Colonic mucosa (tissue), 4 donors: ENCODE measurements at regions not wholly inside any gene's neighbourhood (a gene's known extent, or its start where the extent isn't known, plus 50 kb on each side); places are given as distances from the start of the nearest gene placed in this dataset.

Experiments
- DNase-seq: peaks from one replicate; pipeline ENCODE4 v3.0.0-alpha.2; 2020
- H3K27ac ChIP-seq: fragments of 200-600 bp; one replicate; pipeline ENCODE4 v1.8.0; 2021
- H3K27me3 ChIP-seq: fragments of 200-600 bp; one replicate; pipeline ENCODE4 v1.8.0; 2021
- H3K36me3 ChIP-seq: fragments of 200-600 bp; one replicate; pipeline ENCODE4 v1.8.0; 2021
- H3K4me1 ChIP-seq: fragments of 200-600 bp; one replicate; pipeline ENCODE4 v1.8.0; 2021; ENCODE audit warnings: mild to moderate bottlenecking
- H3K4me3 ChIP-seq: fragments of 200-600 bp; one replicate; pipeline ENCODE4 v1.8.0; 2021
- H3K9ac ChIP-seq, 2 donors: one replicate each; pipeline ENCODE4 v1.7.0; 2013; ENCODE audit warnings: control low read depth in 2 of 2, low read depth in 2 of 2, low read length in 2 of 2
- H3K9me3 ChIP-seq: fragments of 200-600 bp; one replicate; pipeline ENCODE4 v1.8.0; 2021
- intact Hi-C: fragments of 100-400 bp; cut with DNase I; formaldehyde crosslinking; loops from one replicate; pipeline ENCODE4 v1.14.1; 2022
- TF ChIP-seq, protein P1 (sequence below): fragments of 200-600 bp; IDR thresholded peaks from one replicate; pipeline ENCODE4 v1.8.0; 2022; ENCODE audit warnings: antibody characterized with exemption, mild to moderate bottlenecking
- donor health status: healthy.
- donor health status: DM: no; HTN: no; CAD: no.
- donor health status: DM: no; HTN: no; CAD: no.

DNA sequence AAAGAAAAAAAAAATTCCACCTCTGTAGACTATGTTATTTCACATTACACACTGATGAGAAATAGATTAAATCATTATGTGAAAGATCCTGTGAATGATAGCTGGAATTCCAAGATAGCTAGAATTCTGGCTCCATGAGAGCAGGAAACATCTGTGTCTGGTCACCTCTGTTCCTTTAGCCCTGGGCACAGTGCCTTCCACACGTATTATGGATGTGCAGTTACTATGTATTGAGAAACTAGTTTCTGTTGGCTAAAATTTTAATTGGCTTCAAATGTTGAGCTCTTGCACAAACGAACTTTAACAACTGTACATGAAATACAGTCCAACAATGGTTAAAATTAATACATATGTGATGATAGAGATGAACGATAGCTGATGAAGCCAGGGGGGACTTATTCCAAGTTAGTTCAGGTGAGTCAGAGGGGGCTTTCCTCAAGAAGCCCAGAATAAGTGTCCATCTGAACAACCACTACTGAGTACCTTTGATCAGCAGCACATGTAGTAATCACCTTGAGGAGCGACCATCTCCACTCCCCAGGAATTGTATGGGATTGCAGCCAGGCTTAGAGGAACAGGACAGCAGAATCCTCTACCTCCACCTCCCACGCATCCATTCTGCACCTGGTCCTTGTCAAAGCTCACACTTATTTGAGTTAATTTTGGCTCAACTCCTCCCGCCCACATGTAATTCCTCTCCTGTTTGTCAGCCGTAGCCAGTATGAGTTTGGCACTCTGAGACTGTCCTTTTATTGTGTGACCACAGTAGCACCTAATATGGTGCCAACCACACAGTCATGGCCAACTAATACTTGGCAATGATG, 68.6 kb downstream of the NABP1 start:
- H3K27ac ChIP-seq: no peak overlapping the region
- no peak overlapping the region for H3K9ac ChIP-seq
- intact Hi-C loops: no loop called here
- H3K36me3 ChIP-seq: no peaks in the 10 kb centered on the region
- no peaks in the 10 kb centered on the region for H3K4me1 ChIP-seq
- no peaks in the 10 kb centered on the region for H3K9me3 ChIP-seq
- TF ChIP-seq, protein P1, sequence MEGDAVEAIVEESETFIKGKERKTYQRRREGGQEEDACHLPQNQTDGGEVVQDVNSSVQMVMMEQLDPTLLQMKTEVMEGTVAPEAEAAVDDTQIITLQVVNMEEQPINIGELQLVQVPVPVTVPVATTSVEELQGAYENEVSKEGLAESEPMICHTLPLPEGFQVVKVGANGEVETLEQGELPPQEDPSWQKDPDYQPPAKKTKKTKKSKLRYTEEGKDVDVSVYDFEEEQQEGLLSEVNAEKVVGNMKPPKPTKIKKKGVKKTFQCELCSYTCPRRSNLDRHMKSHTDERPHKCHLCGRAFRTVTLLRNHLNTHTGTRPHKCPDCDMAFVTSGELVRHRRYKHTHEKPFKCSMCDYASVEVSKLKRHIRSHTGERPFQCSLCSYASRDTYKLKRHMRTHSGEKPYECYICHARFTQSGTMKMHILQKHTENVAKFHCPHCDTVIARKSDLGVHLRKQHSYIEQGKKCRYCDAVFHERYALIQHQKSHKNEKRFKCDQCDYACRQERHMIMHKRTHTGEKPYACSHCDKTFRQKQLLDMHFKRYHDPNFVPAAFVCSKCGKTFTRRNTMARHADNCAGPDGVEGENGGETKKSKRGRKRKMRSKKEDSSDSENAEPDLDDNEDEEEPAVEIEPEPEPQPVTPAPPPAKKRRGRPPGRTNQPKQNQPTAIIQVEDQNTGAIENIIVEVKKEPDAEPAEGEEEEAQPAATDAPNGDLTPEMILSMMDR: no peak
- DNase-seq: no peak
- H3K4me3 ChIP-seq: no peak overlapping the region
- no peaks in the 10 kb centered on the region for H3K27me3 ChIP-seq

DNA sequence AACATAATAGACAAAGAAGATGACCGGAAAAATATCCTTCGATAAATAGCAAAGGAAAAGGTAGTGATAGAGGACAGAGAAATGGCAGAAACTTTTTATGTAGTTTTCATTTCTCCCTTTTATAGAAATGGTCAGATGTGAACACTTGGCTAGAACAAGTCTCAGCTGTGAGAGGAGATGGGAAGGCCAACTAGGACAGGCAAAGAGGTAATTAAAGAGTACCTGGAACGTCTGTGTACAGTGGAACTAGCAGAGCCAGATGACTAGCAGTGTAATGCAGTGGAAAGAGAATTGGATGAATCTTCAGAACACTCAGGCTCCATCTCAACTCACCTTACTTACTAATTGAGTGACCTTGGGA, 69.2 kb downstream of the NABP1 start:
- intact Hi-C loops: no loop called here
- TF ChIP-seq, protein P1: no peak

DNA sequence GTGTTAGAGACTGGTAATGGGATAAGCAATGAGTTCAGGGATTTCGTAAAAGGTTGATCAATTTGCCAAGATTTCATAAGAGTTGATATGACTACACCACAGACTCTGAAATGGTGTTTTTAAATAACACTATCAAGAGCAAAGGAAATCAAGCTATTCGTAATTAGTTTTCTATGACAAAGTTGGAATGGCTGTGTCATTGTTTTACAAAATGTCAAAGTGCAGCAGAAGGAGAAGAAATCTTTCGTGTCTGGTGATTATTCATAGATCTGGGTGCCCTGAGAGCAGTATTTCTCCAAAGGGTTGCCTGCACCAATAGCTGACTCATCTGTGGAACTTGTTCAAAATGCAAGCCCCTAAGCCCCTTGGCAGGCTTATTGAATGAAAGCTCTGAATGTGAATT, 70.1 kb downstream of the NABP1 start:
- H3K27ac ChIP-seq: no peak overlapping the region
- H3K4me1 ChIP-seq: no peaks in the 10 kb centered on the region
- intact Hi-C loops: no loop called here
- TF ChIP-seq, protein P1: no peak
- H3K27me3 ChIP-seq: no peaks in the 10 kb centered on the region
- DNase-seq: no peak
- H3K4me3 ChIP-seq: no peak overlapping the region
- no peaks in the 10 kb centered on the region for H3K9me3 ChIP-seq
- no peak overlapping the region for H3K9ac ChIP-seq
- H3K36me3 ChIP-seq: no peaks in the 10 kb centered on the region

More for the DNA sequence above, 69.2 kb downstream of the NABP1 start:
- H3K27me3 ChIP-seq: no peaks in the 10 kb centered on the region
- H3K4me1 ChIP-seq: no peaks in the 10 kb centered on the region
- H3K36me3 ChIP-seq: no peaks in the 10 kb centered on the region
- no peak overlapping the region for H3K4me3 ChIP-seq
- no peak overlapping the region for H3K27ac ChIP-seq
- DNase-seq: no peak
- H3K9ac ChIP-seq: no peak overlapping the region
- H3K9me3 ChIP-seq: no peaks in the 10 kb centered on the region

DNA sequence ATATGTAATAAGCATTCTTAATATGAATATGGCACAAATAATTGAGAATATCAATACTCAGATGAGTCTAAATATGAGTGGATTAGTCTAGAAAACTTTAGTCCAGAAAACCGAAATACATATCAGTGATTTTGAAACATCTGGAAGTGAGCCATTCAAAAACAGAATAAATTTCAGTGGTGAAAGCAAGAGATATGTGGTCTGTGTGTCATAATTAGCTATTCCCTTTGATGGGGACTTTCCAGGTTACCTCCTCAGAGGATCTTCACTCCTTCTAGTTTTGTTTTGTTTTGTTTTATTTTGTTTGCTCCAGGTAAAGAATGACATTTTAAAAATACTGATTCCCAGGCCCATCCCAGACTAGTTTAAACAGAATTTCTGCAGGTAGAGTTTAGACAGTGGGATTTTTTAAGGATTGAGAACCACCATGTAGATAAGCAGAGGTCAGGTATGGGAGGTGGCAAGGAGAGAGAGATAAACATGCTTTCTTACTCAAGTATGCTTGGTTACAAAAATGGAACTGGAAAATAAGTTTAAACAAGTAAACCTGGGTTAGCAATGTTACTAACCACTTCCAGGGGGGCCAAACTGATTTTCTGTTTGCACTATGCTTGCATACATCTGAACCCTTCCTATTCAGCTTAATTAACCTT, 70.7 kb downstream of the NABP1 start:
- intact Hi-C loops: no loop called here
- H3K4me3 ChIP-seq: no peak overlapping the region
- H3K4me1 ChIP-seq: no peaks in the 10 kb centered on the region
- no peaks in the 10 kb centered on the region for H3K27me3 ChIP-seq
- no peak overlapping the region for H3K9ac ChIP-seq
- no peaks in the 10 kb centered on the region for H3K9me3 ChIP-seq
- TF ChIP-seq, protein P1: no peak
- H3K27ac ChIP-seq: no peak overlapping the region
- no peak for DNase-seq
- H3K36me3 ChIP-seq: no peaks in the 10 kb centered on the region

DNA sequence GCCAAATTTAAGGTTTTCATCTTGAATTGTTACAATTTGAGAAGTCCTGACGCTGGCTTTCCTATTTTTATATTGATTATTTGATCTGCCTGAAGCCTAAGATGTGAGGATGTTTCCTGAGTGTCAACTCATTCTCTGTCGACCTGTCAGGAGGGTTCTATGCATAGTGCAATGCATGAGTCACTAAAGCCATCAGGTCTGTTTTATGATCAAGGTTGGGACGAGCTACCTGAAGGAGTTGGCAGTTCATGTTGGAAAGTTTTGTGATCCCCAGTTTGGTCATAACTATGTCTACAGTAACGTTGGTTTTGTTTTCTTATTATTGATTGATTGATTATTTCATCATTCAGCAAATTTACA, 71.2 kb downstream of the NABP1 start:
- H3K9me3 ChIP-seq: no peaks in the 10 kb centered on the region
- no peak overlapping the region for H3K27ac ChIP-seq
- no peak for DNase-seq
- no peaks in the 10 kb centered on the region for H3K36me3 ChIP-seq
- no peak overlapping the region for H3K4me3 ChIP-seq
- intact Hi-C loops: no loop called here
- no peak overlapping the region for H3K9ac ChIP-seq
- H3K4me1 ChIP-seq: no peaks in the 10 kb centered on the region
- no peaks in the 10 kb centered on the region for H3K27me3 ChIP-seq
- TF ChIP-seq, protein P1: no peak
